Muscle layer of duodenum (tissue), 2 donors: ENCODE measurements at regions not wholly inside any gene's neighbourhood (a gene's known extent, or its start where the extent isn't known, plus 50 kb on each side); places are given as distances from the start of the nearest gene placed in this dataset.

Experiments used
- H3K27ac ChIP-seq: one replicate; pipeline ENCODE4 v1.7.0; 2013; ENCODE audit warnings: mild to moderate bottlenecking, low read length
- H3K27me3 ChIP-seq: one replicate; pipeline ENCODE4 v1.7.0; 2013; ENCODE audit warnings: low read depth, mild to moderate bottlenecking, control low read depth, low read length
- H3K36me3 ChIP-seq, 2 donors: one replicate each; pipeline ENCODE4 v1.7.0; 2013; ENCODE audit warnings: low read length in 2 of 2, control low read depth in 1 of 2, mild to moderate bottlenecking in 1 of 2; ENCODE audit not compliant: insufficient read depth in 2 of 2, control insufficient read depth in 1 of 2
- H3K4me1 ChIP-seq, 2 donors: one replicate each; pipeline ENCODE4 v1.7.0; 2013; ENCODE audit warnings: low read length in 2 of 2, mild to moderate bottlenecking in 2 of 2, control low read depth in 1 of 2, moderate library complexity in 1 of 2; ENCODE audit not compliant: insufficient read depth in 2 of 2, control insufficient read depth in 1 of 2
- H3K4me3 ChIP-seq, 2 donors: one replicate each; pipeline ENCODE4 v1.7.0; 2013; ENCODE audit warnings: low read length in 2 of 2, low read depth in 1 of 2, mild to moderate bottlenecking in 1 of 2
- H3K9me3 ChIP-seq, 2 donors: one replicate each; pipeline ENCODE4 v1.7.0; 2013; ENCODE audit warnings: low read length in 2 of 2, control low read depth in 1 of 2, mild to moderate bottlenecking in 1 of 2; ENCODE audit not compliant: control insufficient read depth in 1 of 2
- donor health status: healthy.

DNA sequence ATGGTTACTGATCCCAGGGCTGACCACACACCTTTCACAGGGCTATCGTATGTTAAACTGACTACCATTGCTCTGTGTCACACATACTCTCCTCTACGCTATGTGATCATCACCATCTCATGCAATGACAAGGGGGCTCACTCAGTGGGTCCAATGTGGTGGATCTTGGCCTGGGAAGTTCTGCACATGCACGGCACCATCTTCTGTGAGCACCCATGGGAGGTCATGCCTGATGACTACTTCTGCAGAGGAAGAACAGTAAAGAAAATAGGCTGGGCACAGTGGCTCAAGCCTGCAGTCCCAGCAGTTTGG, 60.0 kb upstream of the FOXD3 start:
- Histone ChIP-seq H3K4me3 (no peak overlapping the region), H3K27ac (no peak overlapping the region), H3K4me1 (no peaks in the 10 kb centered on the region), H3K36me3 (no peaks in the 10 kb centered on the region), H3K27me3 (no peaks in the 10 kb centered on the region), H3K9me3 (no peaks in the 10 kb centered on the region)

DNA sequence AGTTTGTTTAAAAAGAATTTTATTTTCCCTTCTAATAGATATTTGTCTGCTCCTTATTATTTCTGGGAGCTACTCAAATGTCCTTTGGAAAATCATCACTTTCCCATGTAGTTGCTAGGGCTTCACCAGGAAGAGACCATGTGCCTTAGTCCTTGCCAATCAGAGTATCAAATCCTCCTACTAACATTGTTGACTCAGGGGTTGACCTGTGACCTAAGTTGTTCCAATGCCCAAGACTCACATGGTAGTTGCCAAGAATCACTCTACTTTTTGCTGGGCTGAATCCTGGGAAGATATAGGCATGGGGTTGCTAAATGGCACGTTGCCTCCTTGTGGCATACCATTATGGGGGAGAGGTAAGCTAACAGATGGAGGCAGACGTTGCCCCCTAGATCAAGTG, 58.2 kb upstream of the FOXD3 start:
- H3K4me1 ChIP-seq, result no peaks in the 10 kb centered on the region
- no peaks in the 10 kb centered on the region for H3K36me3 ChIP-seq
- no peak overlapping the region for H3K4me3 ChIP-seq
- no peak overlapping the region for H3K27ac ChIP-seq
- no peaks in the 10 kb centered on the region for H3K27me3 ChIP-seq
- no peaks in the 10 kb centered on the region for H3K9me3 ChIP-seq

DNA sequence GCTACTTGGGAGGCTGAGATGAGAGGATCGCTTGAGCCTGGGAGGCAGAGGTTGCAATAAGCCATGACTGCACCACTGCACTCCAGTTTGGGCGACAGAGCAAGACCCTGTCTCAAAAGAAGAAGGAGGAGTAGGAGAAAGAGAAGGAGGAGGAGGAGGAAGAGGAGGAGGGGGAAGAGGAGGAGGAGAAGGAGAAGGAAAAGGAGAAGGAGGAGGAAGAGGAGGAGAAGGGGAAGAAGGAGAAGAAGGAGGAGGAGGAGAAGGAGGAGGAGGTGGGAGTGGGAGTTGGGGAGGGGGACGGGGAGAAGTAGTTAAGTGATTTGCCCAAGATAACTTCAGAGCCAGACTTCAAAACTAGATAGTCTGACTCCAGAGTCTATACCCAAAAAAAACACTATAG, 55.5 kb upstream of the FOXD3 start:
- Histone ChIP-seq H3K4me1 (no peaks in the 10 kb centered on the region), H3K9me3 (no peaks in the 10 kb centered on the region), H3K4me3 (no peak overlapping the region), H3K27me3 (no peaks in the 10 kb centered on the region), H3K27ac (no peak overlapping the region), H3K36me3 (no peaks in the 10 kb centered on the region)

DNA sequence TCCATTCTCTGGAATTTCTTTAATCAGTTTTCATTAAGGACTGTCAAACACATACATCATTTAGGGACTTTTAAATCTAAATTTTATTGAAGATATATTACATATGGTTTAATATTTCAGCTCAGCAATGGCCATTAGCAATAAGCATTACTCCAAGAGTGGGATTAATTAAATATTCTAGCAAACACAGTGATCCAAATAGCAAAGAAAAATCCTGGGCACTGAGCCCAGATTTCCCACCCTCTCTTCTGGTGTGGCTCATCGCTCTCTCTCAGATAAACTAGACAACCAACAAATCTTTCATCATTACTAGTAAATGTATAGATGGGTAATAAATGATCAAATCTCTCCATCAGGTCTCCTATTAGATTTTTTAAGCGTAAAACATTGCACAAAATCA, 53.5 kb upstream of the FOXD3 start:
- H3K27ac ChIP-seq, result no peak overlapping the region
- no peaks in the 10 kb centered on the region for H3K4me1 ChIP-seq
- H3K27me3 ChIP-seq, result no peaks in the 10 kb centered on the region
- H3K36me3 ChIP-seq, result no peaks in the 10 kb centered on the region
- H3K4me3 ChIP-seq, result no peak overlapping the region
- H3K9me3 ChIP-seq, result no peaks in the 10 kb centered on the region

DNA sequence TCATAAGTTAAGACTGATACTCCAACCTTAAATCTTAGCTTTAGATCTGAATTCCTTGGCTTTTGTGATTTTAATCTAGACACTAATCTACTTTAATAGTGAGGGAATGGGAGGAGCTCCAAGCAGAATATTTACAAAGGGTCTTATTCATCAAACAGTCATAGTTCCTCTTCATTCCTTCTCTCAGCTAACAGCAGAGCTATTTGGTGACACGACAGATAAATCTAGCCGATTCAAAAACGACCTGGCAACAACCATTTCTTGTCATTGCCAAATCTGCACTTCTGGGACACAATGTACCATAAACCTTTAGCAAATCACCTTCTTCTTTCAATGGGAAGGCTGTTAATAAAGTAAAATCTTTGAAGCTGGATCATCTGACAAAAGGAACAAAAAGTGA, 52.8 kb upstream of the FOXD3 start:
- no peaks in the 10 kb centered on the region for H3K4me1 ChIP-seq
- no peaks in the 10 kb centered on the region for H3K36me3 ChIP-seq
- H3K27ac ChIP-seq, result no peak overlapping the region
- no peaks in the 10 kb centered on the region for H3K9me3 ChIP-seq
- no peak overlapping the region for H3K4me3 ChIP-seq
- H3K27me3 ChIP-seq, result no peaks in the 10 kb centered on the region
